Adipocyte (in vitro differentiated cells): ENCODE measurements at regions not wholly inside any gene's neighbourhood (a gene's known extent, or its start where the extent isn't known, plus 50 kb on each side); places are given as distances from the start of the nearest gene placed in this dataset.

Source experiments
- DNase-seq: peaks from one replicate; pipeline ENCODE4 v3.0.0-alpha.2; 2015; ENCODE audit warnings: low read depth
- H3K27me3 ChIP-seq: replicated peaks from 2 replicates; pipeline ENCODE4 v1.7.0; 2013; ENCODE audit warnings: mild to moderate bottlenecking, low read length, moderate library complexity; ENCODE audit not compliant: control insufficient read depth, insufficient read depth
- H3K36me3 ChIP-seq: 2 replicates; pipeline ENCODE4 v1.7.0; 2013; ENCODE audit warnings: low read length, mild to moderate bottlenecking, moderate library complexity; ENCODE audit not compliant: control insufficient read depth, insufficient read depth, severe bottlenecking
- H3K4me1 ChIP-seq: 2 replicates; pipeline ENCODE4 v1.7.0; 2013; ENCODE audit warnings: mild to moderate bottlenecking, low read length, moderate library complexity; ENCODE audit not compliant: control insufficient read depth, insufficient read depth
- H3K4me3 ChIP-seq: 2 replicates; pipeline ENCODE4 v1.7.0; 2013; ENCODE audit warnings: mild to moderate bottlenecking, low read length, moderate library complexity
- H3K9ac ChIP-seq: 2 replicates; pipeline ENCODE4 v1.7.0; 2013; ENCODE audit warnings: mild to moderate bottlenecking, low read length, moderate library complexity
- H3K9me3 ChIP-seq: 2 replicates; pipeline ENCODE4 v1.7.0; 2013; ENCODE audit warnings: mild to moderate bottlenecking, low read length, moderate library complexity; ENCODE audit not compliant: control insufficient read depth

GRCh38 chr20:48191200-48191599 is 405.9 kb upstream of the SULF2 start:
- Histone ChIP-seq H3K4me3 (no peak overlapping the region), H3K27me3 (peaks cover 37% of the 10 kb centered on the region), H3K4me1 (no peaks in the 10 kb centered on the region), H3K36me3 (no peaks in the 10 kb centered on the region), H3K9me3 (no peaks in the 10 kb centered on the region), H3K9ac (no peak overlapping the region)
- DNase-seq, result no peak

- no peaks in the 10 kb centered on the region for H3K36me3 ChIP-seq
- no peaks in the 10 kb centered on the region for H3K9me3 ChIP-seq
- no peak for DNase-seq
- no peaks in the 10 kb centered on the region for H3K4me1 ChIP-seq
- no peak overlapping the region for H3K4me3 ChIP-seq
- peaks cover 33% of the 10 kb centered on the region for H3K27me3 ChIP-seq
- H3K9ac ChIP-seq, result no peak overlapping the region
Observed at GRCh38 chr20:48190757-48191156, 405.5 kb upstream of the SULF2 start.

- Histone ChIP-seq H3K4me3 (no peak overlapping the region), H3K9ac (no peak overlapping the region), H3K4me1 (no peaks in the 10 kb centered on the region), H3K9me3 (no peaks in the 10 kb centered on the region), H3K27me3 (peaks cover 45% of the 10 kb centered on the region), H3K36me3 (no peaks in the 10 kb centered on the region)
- DNase-seq, result peak; percentile 15
Observed at GRCh38 chr20:48189181-48189580, 403.9 kb upstream of the SULF2 start.

- DNase-seq, result peak; percentile 45
- peaks cover 46% of the 10 kb centered on the region for H3K27me3 ChIP-seq
- no peak overlapping the region for H3K4me3 ChIP-seq
- no peaks in the 10 kb centered on the region for H3K9me3 ChIP-seq
- no peaks in the 10 kb centered on the region for H3K4me1 ChIP-seq
- no peak overlapping the region for H3K9ac ChIP-seq
- no peaks in the 10 kb centered on the region for H3K36me3 ChIP-seq
Observed at GRCh38 chr20:48187851-48188250, 402.6 kb upstream of the SULF2 start.

- Histone ChIP-seq H3K9me3 (no peaks in the 10 kb centered on the region), H3K9ac (no peak overlapping the region), H3K4me3 (no peak overlapping the region), H3K4me1 (no peaks in the 10 kb centered on the region), H3K27me3 (peaks cover 46% of the 10 kb centered on the region), H3K36me3 (no peaks in the 10 kb centered on the region)
- DNase-seq, result no peak
Observed at GRCh38 chr20:48186915-48187314, 401.6 kb upstream of the SULF2 start.

- no peaks in the 10 kb centered on the region for H3K9me3 ChIP-seq
- no peaks in the 10 kb centered on the region for H3K4me1 ChIP-seq
- no peak overlapping the region for H3K4me3 ChIP-seq
- H3K9ac ChIP-seq, result no peak overlapping the region
- H3K36me3 ChIP-seq, result no peaks in the 10 kb centered on the region
- peaks cover 46% of the 10 kb centered on the region for H3K27me3 ChIP-seq
- no peak for DNase-seq
Observed at GRCh38 chr20:48186447-48186846, 401.2 kb upstream of the SULF2 start.

GRCh38 chr20:48184229-48184628 is 398.9 kb upstream of the SULF2 start:
- Histone ChIP-seq H3K27me3 (peaks cover 29% of the 10 kb centered on the region), H3K9ac (no peak overlapping the region), H3K4me3 (no peak overlapping the region), H3K4me1 (no peaks in the 10 kb centered on the region), H3K9me3 (no peaks in the 10 kb centered on the region), H3K36me3 (no peaks in the 10 kb centered on the region)
- no peak for DNase-seq

- H3K4me1 ChIP-seq, result no peaks in the 10 kb centered on the region
Observed at GRCh38 chr20:48181261-48181935, 396.1 kb upstream of the SULF2 start.

GRCh38 chr20:48180618-48181017 is 395.3 kb upstream of the SULF2 start:
- Histone ChIP-seq H3K9me3 (no peaks in the 10 kb centered on the region), H3K27me3 (peaks cover 33% of the 10 kb centered on the region), H3K4me3 (no peak overlapping the region), H3K4me1 (no peaks in the 10 kb centered on the region), H3K36me3 (no peaks in the 10 kb centered on the region), H3K9ac (no peak overlapping the region)
- DNase-seq, result no peak

More at GRCh38 chr20:48181261-48181935, 396.1 kb upstream of the SULF2 start:
- H3K36me3 ChIP-seq, result no peaks in the 10 kb centered on the region
- H3K4me3 ChIP-seq, result no peak overlapping the region
- H3K9me3 ChIP-seq, result no peaks in the 10 kb centered on the region
- no peak overlapping the region for H3K9ac ChIP-seq
- DNase-seq, result no peak
- peaks cover 29% of the 10 kb centered on the region for H3K27me3 ChIP-seq

GRCh38 chr20:48180024-48180423 is 394.7 kb upstream of the SULF2 start:
- H3K4me1 ChIP-seq, result no peaks in the 10 kb centered on the region
- H3K36me3 ChIP-seq, result no peaks in the 10 kb centered on the region
- H3K27me3 ChIP-seq, result peaks cover 29% of the 10 kb centered on the region
- no peak overlapping the region for H3K4me3 ChIP-seq
- H3K9ac ChIP-seq, result no peak overlapping the region
- no peaks in the 10 kb centered on the region for H3K9me3 ChIP-seq
- peak; percentile 12 for DNase-seq

- peaks cover 32% of the 10 kb centered on the region for H3K27me3 ChIP-seq
- no peak for DNase-seq
- H3K36me3 ChIP-seq, result no peaks in the 10 kb centered on the region
- no peak overlapping the region for H3K9ac ChIP-seq
- no peaks in the 10 kb centered on the region for H3K4me1 ChIP-seq
- no peak overlapping the region for H3K4me3 ChIP-seq
- H3K9me3 ChIP-seq, result peaks cover under 1% of the 10 kb centered on the region
Observed at GRCh38 chr20:48178633-48179032, 393.4 kb upstream of the SULF2 start.

- no peak for DNase-seq
- Histone ChIP-seq H3K9me3 (peaks cover 11% of the 10 kb centered on the region), H3K9ac (no peak overlapping the region), H3K4me3 (no peak overlapping the region), H3K4me1 (no peaks in the 10 kb centered on the region), H3K36me3 (no peaks in the 10 kb centered on the region), H3K27me3 (peaks cover 48% of the 10 kb centered on the region)
Observed at GRCh38 chr20:48177058-48177457, 391.8 kb upstream of the SULF2 start.
